ENCODE measurements at regions not wholly inside any gene's neighbourhood (a gene's known extent, or its start where the extent isn't known, plus 50 kb on each side); places are given as distances from the start of the nearest gene placed in this dataset.

DNA sequence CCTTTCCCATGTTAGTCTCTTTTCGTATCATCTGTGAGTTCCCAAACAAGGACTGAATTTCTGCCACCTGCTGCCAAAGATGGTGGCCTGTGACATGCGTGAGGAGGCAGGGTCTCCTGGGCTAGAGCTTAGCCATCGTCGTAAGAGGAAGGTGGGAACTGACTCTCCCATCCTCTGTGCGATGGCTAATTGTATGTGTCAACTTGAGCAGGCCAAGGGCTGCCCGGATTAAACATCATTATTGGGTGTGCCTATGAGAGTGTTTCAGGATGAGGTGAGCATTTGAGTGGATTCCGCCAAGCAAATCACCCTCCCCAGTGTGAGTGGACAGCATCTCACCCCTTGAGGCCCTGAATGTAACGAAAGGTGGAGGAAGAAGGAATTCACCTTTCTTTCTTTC, 220.7 kb upstream of the DIO3 start:
- Mint-ChIP-seq H3K36me3 (peaks cover 7 to 10% of the 10 kb centered on the region in 2 donors), H3K9me3 (peaks cover 0 to 22% (median 13%) of the 10 kb centered on the region in 7 donors), H3K27me3 (peaks cover 32 to 67% (median 46%) of the 10 kb centered on the region in 3 donors), H3K4me1 (peaks cover 0 to 5% (median 0%) of the 10 kb centered on the region in 3 donors), H3K27ac (no peak overlapping the region), H3K4me3 (no peak overlapping the region)
- DNase-seq (no peak), ATAC-seq (ENCODE audit: low read depth in 2 of 2) (no peak)

DNA sequence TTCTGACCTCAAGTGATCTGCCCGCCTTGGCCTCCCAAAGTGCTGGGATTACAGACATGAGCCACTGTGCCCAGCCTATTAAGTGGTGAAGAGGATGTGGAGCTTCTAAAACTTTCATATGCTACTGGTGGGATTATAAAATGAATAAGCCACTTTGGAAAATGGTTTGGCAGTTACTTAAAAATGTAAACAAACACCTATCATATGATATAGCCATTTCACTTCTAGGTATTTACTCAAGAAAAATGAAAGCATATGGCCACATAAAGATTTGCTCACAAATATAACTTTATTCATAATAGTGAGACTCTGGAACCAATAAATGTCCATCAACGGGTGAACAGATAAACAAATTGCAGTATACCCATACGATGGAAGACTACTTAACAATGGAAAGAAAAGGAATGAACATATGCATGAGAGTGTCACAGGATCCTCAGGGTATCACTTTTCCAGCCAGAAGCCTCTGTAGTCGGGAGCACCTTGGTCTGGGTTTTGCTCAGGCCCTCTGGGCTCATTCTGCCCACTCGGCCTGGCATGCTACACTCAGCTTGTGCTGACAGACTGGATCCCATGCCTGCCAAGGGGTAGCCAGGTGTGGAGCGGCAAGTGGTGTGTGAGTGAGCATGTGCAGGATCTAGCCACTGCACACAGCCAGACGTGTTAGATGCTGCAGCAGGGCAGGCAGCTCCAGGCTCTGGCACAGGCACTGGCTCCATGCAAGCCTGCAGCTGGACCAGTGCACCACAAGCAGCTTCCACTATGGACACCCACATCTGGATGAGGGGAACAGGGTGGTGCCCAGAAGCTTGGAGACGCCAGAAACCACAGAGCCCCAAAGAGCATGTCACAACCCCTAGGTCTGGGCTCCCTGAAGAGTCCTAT, 213.2 kb upstream of the DIO3 start:
- H3K27ac Mint-ChIP-seq, result peak overlapping the region in 1 of 6 donors; percentile 81
- H3K4me1 Mint-ChIP-seq, result peaks cover 2 to 6% (median 3%) of the 10 kb centered on the region in 3 donors
- no peak for ATAC-seq (ENCODE audit: low read depth in 2 of 2)
- H3K27me3 Mint-ChIP-seq, result peaks cover 7 to 16% (median 15%) of the 10 kb centered on the region in 3 donors
- H3K36me3 Mint-ChIP-seq, result peaks cover 5 to 17% of the 10 kb centered on the region in 2 donors
- no peak overlapping the region for H3K4me3 Mint-ChIP-seq
- DNase-seq, result no peak
- H3K9me3 Mint-ChIP-seq, result peaks cover under 1 to 32% (median 17%) of the 10 kb centered on the region in 7 donors

DNA sequence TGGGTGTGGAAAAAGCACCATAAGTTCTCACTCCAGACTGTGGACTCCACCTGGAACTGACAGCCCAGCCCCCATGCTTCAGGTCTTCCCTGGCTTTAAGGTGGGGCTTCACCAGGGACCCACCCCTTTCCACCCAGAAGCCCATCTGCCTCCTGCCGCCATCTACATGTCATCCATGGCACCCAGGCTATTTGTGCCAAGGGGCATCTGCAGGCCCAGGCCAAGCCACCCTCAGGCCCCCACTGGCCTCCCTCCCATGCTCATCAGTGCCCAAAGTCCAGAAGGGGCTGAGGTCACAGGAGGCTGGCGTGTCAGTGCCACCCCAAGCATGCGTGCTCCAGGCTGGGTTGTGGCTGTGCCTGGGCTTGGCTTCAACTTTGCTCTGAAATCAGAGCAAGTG, 212.2 kb upstream of the DIO3 start:
- H3K27me3 Mint-ChIP-seq, result peaks cover 3 to 6% (median 5%) of the 10 kb centered on the region in 3 donors
- peaks cover 14 to 17% of the 10 kb centered on the region in 2 donors for H3K36me3 Mint-ChIP-seq
- no peak overlapping the region for H3K4me3 Mint-ChIP-seq
- no peak for DNase-seq
- no peak for ATAC-seq (ENCODE audit: low read depth in 2 of 2)
- peaks cover 6 to 38% (median 23%) of the 10 kb centered on the region in 7 donors for H3K9me3 Mint-ChIP-seq
- peaks cover 7 to 10% (median 8%) of the 10 kb centered on the region in 3 donors for H3K4me1 Mint-ChIP-seq
- no peak overlapping the region for H3K27ac Mint-ChIP-seq

DNA sequence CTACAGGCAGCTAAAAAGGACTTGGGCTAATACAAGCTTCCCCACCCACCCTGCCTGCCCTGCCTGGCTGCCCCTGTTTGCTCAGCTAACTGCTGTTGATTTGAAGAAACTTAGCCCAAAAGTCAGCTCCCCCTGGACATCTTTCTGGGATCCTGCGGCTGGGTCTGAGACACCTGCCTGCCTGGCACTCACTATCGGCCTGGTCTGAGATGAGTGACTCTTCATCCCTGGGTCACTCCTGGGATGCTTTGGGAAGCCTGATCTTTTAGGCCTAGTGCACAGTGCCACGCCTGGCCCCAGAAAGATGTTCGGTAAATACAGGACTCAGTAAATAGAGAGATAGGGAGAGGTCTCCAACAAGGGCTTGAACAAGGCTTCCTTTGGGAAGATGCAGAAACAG, 211.3 kb upstream of the DIO3 start:
- ATAC-seq (ENCODE audit: low read depth in 2 of 2), result no peak
- H3K4me1 Mint-ChIP-seq, result peaks cover 8 to 10% (median 9%) of the 10 kb centered on the region in 3 donors
- peaks cover 20 to 26% of the 10 kb centered on the region in 2 donors for H3K36me3 Mint-ChIP-seq

DNA sequence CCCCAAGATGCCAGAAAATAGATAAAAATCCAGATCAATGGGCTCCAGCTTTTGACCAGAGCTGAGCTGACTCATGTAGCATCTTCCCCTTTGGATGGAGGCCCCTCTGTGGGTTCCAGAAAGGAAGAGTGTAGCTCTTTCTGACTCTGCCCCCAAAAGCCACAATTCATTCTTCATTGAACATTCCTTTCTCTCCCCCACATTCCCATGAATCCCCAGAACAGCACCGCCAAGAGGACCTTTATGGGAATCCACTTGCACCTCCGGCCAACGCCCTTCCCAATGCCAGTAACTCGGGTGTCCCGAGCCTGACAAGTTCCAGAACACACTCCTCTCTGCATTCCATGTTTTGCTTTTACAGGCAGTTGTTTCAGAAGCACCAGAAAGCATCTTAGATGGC, 210.6 kb upstream of the DIO3 start:
- Mint-ChIP-seq H3K36me3 (peaks cover 23 to 30% of the 10 kb centered on the region in 2 donors), H3K27me3 (peaks cover 0 to 7% (median 4%) of the 10 kb centered on the region in 3 donors), H3K9me3 (peaks cover 10 to 50% (median 35%) of the 10 kb centered on the region in 7 donors), H3K4me1 (peaks cover 8 to 11% (median 10%) of the 10 kb centered on the region in 3 donors), H3K4me3 (no peak overlapping the region), H3K27ac (no peak overlapping the region)
- DNase-seq (no peak), ATAC-seq (ENCODE audit: low read depth in 2 of 2) (no peak)

More for the DNA sequence above, 211.3 kb upstream of the DIO3 start:
- Mint-ChIP-seq H3K9me3 (peaks cover 7 to 47% (median 30%) of the 10 kb centered on the region in 7 donors), H3K27me3 (peaks cover 0 to 3% (median under 1%) of the 10 kb centered on the region in 3 donors), H3K27ac (no peak overlapping the region), H3K4me3 (no peak overlapping the region)
- no peak for DNase-seq

DNA sequence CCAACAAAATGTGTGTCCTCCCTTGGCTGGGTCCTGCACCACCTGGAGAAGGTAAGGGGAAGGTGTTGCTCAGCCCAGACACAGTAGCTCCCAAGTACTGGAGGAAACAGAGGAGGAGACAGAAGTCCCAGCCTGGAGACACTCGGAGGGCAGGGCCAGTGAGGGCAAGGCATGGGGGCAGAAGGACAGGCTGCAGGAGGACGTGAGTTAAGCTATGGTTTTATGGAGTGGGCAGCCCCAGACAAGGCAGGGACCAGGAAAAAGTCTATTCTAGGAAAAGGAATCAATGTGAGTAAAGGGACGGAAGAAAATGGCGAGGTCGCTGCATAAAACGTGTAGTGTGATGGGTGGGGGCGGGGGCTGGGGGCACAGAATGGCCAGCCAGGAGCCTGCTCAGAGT, 210.1 kb upstream of the DIO3 start:
- H3K4me3 Mint-ChIP-seq, result no peak overlapping the region
- DNase-seq, result no peak
- no peak for ATAC-seq (ENCODE audit: low read depth in 2 of 2)
- H3K9me3 Mint-ChIP-seq, result peaks cover 10 to 45% (median 35%) of the 10 kb centered on the region in 7 donors
- peaks cover 23 to 33% of the 10 kb centered on the region in 2 donors for H3K36me3 Mint-ChIP-seq
- H3K27ac Mint-ChIP-seq, result no peak overlapping the region
- peaks cover 8 to 11% (median 11%) of the 10 kb centered on the region in 3 donors for H3K4me1 Mint-ChIP-seq
- peaks cover 1 to 7% (median 4%) of the 10 kb centered on the region in 3 donors for H3K27me3 Mint-ChIP-seq

DNA sequence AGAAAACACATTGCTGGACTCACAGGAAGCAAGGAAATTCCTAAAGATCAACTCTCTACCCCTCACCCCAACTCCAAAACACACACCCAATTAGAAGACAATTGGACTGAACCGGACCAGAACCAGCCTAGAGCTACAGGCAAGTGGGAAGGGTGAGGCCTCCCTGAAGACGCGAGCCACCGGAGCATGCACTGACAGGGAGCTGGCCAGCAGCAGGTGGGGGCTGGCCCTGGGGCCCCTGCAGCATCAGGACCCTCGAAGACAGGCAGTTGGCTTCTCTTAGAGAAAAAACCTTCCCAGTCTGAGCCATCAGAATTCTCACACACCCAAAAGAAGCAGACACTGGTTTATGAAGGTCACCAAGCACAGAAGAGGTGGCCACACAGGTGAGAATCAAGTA, 209.5 kb upstream of the DIO3 start:
- H3K9me3 Mint-ChIP-seq, result peaks cover 11 to 41% (median 39%) of the 10 kb centered on the region in 7 donors

DNA sequence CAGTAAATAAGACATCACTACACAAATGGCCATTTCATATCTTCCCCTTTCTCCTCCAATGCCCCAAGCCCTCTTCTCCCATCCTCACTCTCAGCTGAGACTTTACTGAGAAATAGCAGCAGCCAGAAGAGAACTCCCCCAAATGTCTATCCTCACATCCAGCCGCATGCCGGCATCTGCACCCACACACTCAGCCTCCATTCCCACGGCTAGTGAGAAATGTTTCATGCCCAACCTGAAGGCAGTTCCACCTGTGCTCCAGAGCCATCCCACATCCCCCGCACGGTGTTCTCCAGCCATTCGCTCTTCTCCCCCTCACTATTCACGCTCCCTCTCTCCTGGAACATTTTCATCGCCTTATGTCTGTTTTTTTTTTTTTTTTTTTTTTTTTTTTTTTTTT, 208.7 kb upstream of the DIO3 start:
- H3K27me3 Mint-ChIP-seq, result peaks cover 4 to 7% (median 6%) of the 10 kb centered on the region in 3 donors
- H3K4me1 Mint-ChIP-seq, result peaks cover 8 to 23% (median 15%) of the 10 kb centered on the region in 3 donors
- H3K9me3 Mint-ChIP-seq, result peaks cover 11 to 44% (median 38%) of the 10 kb centered on the region in 7 donors
- H3K36me3 Mint-ChIP-seq, result peaks cover 23 to 39% of the 10 kb centered on the region in 2 donors
- peak overlapping the region in 1 of 8 donors; percentile 23 for H3K4me3 Mint-ChIP-seq
- no peak for ATAC-seq (ENCODE audit: low read depth in 2 of 2)
- DNase-seq, result no peak
- H3K27ac Mint-ChIP-seq, result peak overlapping the region in 1 of 6 donors; percentile 85

More for the DNA sequence above, 209.5 kb upstream of the DIO3 start:
- peaks cover 4 to 7% (median 6%) of the 10 kb centered on the region in 3 donors for H3K27me3 Mint-ChIP-seq
- no peak overlapping the region for H3K4me3 Mint-ChIP-seq
- peaks cover 8 to 17% (median 15%) of the 10 kb centered on the region in 3 donors for H3K4me1 Mint-ChIP-seq
- H3K36me3 Mint-ChIP-seq, result peaks cover 23 to 39% of the 10 kb centered on the region in 2 donors
- no peak for ATAC-seq (ENCODE audit: low read depth in 2 of 2)
- H3K27ac Mint-ChIP-seq, result no peak overlapping the region
- no peak for DNase-seq

DNA sequence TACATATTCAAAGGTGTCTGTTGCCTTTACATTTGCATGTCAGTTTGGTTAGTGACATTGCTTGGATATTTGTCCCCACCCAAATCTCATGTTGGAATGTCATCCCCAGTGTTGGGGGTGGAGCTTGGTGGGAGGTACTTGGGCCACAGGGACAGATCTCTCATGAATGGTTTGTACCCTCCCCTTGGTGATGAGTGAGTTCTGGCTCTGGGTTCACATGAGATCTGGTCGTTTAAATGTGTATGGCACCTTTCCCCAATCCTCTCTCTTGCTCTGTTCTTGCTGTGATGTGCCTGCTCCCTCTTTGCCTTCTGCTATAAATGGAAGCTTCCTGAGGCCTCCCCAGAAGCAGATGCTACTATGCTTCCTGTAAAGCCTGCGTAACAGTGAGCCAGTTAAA, 207.9 kb upstream of the DIO3 start:
- Mint-ChIP-seq H3K36me3 (peaks cover 18 to 31% of the 10 kb centered on the region in 2 donors), H3K4me1 (peaks cover 11 to 28% (median 18%) of the 10 kb centered on the region in 3 donors), H3K27ac (peak overlapping the region in 1 of 6 donors; percentile 78), H3K27me3 (peaks cover 4 to 8% (median 6%) of the 10 kb centered on the region in 3 donors), H3K4me3 (no peak overlapping the region), H3K9me3 (peaks cover 9 to 39% (median 32%) of the 10 kb centered on the region in 7 donors)
- no peak for ATAC-seq (ENCODE audit: low read depth in 2 of 2)
- no peak for DNase-seq

DNA sequence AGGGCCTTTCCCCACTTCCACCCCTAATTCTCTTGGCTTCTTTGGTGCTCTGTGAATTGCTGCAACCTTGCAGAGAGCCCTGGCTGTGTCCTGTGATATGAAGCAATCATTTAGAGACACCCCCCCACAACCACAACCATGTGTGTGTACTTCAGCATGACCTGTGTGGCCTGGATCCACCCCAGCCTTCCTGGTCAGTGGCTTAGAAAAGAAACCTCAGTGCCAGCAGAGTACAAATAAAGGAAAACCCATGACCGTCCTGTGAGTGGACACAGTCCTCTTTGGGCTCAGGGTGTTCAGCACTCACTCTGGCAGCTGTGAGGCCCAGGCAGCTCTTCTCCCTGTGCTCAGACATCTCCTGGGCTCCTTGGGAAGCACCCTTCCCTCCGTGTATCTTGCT, 206.6 kb upstream of the DIO3 start:
- Mint-ChIP-seq H3K4me3 (no peak overlapping the region), H3K4me1 (peaks cover 24 to 41% (median 31%) of the 10 kb centered on the region in 3 donors), H3K27ac (no peak overlapping the region), H3K36me3 (peaks cover 18 to 31% of the 10 kb centered on the region in 2 donors), H3K27me3 (peaks cover 4 to 16% (median 6%) of the 10 kb centered on the region in 3 donors), H3K9me3 (peaks cover 12 to 34% (median 22%) of the 10 kb centered on the region in 7 donors)
- ATAC-seq (ENCODE audit: low read depth in 2 of 2) (no peak), DNase-seq (no peak)

DNA sequence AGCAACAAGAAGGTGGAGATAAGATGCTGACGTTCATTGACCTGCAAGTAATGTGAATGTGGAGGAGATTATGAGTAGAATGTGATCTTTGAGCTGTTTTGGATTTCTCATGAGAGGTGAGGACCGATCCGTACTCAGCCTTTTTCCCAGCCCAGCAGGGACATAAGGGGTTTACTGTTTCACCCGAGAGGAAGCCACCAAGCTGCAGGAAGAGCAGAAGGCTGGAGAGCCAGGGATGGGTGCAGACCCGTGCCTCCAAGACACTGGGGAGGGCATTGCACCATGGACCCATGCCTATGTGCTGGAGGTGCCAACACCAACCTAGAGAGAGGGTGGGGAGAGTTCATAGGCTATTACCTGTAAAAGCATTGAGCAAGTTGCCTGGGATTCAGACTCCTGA, 206.0 kb upstream of the DIO3 start:
- H3K4me3 Mint-ChIP-seq, result no peak overlapping the region
- H3K27me3 Mint-ChIP-seq, result peaks cover 4 to 16% (median 6%) of the 10 kb centered on the region in 3 donors
- H3K9me3 Mint-ChIP-seq, result peaks cover 12 to 34% (median 22%) of the 10 kb centered on the region in 7 donors
- ATAC-seq (ENCODE audit: low read depth in 2 of 2), result no peak
- no peak for DNase-seq
- H3K27ac Mint-ChIP-seq, result no peak overlapping the region
- H3K4me1 Mint-ChIP-seq, result peaks cover 30 to 47% (median 32%) of the 10 kb centered on the region in 3 donors
- peaks cover 18 to 31% of the 10 kb centered on the region in 2 donors for H3K36me3 Mint-ChIP-seq

DNA sequence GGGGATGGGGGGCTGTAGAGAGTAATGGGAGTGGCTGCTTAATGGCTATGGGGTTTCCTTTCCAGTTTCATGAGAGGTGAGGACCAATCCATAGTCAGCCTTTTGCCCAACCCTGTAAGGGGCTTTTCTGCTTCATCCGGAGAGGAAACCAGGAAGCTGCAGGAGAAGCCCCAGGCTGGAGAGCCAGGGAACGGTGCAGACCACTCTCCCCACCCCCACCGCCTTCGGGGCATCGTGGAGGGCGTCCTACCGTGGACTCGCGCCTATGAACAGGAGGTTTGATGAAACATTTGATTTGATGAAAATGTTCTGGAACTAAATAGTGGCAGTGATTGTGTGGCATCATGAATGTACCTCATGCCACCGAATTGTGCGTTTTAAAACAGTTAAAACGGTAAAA, 204.3 kb upstream of the DIO3 start:
- H3K4me3 Mint-ChIP-seq, result peak overlapping the region in 2 of 8 donors; percentile 7 to 60
- DNase-seq (no peak), ATAC-seq (ENCODE audit: low read depth in 2 of 2) (no peak)
- H3K4me1 Mint-ChIP-seq, result peaks cover 47 to 64% (median 47%) of the 10 kb centered on the region in 3 donors
- peaks cover 12 to 34% (median 22%) of the 10 kb centered on the region in 7 donors for H3K9me3 Mint-ChIP-seq
- H3K27ac Mint-ChIP-seq, result no peak overlapping the region
- peaks cover 6 to 16% (median 8%) of the 10 kb centered on the region in 3 donors for H3K27me3 Mint-ChIP-seq
- peaks cover 18 to 31% of the 10 kb centered on the region in 2 donors for H3K36me3 Mint-ChIP-seq

DNA sequence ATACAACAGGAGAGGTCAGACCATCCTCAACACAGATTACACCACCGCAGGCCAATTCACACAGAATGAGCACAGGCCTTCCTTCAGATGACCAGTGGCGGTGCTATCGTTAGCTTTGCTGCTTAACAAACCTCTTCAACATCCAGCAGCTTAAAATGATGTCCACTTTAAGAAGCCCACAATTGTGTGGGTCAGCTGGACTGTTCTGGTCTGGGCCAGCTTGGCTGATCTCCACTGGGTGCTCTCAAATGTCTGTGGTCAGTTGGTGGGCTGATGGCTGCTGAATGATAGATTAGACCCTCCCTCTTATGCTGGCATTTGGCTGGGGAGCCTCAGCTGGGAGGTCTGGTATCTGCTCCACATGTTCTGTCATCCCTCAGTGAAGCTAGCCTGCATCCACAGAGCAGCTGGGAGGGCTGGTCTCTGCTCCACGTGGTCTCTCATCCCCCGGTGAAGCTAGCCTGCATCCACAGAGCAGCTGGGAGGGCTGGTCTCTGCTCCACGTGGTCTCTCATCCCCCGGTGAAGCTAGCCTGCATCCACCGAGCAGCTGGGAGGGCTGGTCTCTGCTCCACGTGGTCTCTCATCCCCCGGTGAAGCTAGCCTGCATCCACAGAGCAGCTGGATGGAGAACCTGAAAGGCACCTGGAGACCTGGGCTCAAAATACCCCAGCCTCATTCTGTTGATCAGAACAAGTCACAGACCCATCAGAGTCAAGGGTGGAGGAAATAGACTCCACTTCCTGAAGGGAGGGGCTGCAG, 203.6 kb upstream of the DIO3 start:
- peak overlapping the region in 5 of 8 donors; percentile 48 to 89 (median 80) for H3K4me3 Mint-ChIP-seq
- peaks cover 6 to 22% (median 8%) of the 10 kb centered on the region in 3 donors for H3K27me3 Mint-ChIP-seq
- H3K9me3 Mint-ChIP-seq, result peaks cover 13 to 31% (median 24%) of the 10 kb centered on the region in 7 donors
- peaks cover 54 to 69% (median 54%) of the 10 kb centered on the region in 3 donors for H3K4me1 Mint-ChIP-seq
- DNase-seq (no peak), ATAC-seq (ENCODE audit: low read depth in 2 of 2) (peak in 1 of 2 donors; percentile 12)
- H3K36me3 Mint-ChIP-seq, result peaks cover 18 to 36% of the 10 kb centered on the region in 2 donors
- H3K27ac Mint-ChIP-seq, result peak overlapping the region in 3 of 6 donors; percentile 17 to 52 (median 23)

Data from naive B cell (primary cell).